H1 (cell line): ENCODE measurements at regions not wholly inside any gene's neighbourhood (a gene's known extent, or its start where the extent isn't known, plus 50 kb on each side); places are given as distances from the start of the nearest gene placed in this dataset.

Experiments used
- CTCF ChIA-PET: fragments of 300-600 bp; sonication (Branson Sonifier 250); formaldehyde crosslinking; loops from one replicate; lab custom pipeline; 2021; ENCODE audit not compliant: partially characterized antibody; lab: Charles Lee
- POLR2A ChIA-PET: fragments of 300-600 bp; sonication (Branson Sonifier 250); formaldehyde crosslinking; loops from one replicate; lab custom pipeline; 2021; ENCODE audit warnings: inconsistent platforms; ENCODE audit not compliant: partially characterized antibody; lab: Charles Lee
- DNase-seq, 2 experiments: peaks; one replicate each; pipeline versions ENCODE4 v3.0.0 to v3.0.0-alpha.2; 2010 to 2022; ENCODE audit warnings: low spot score in 2 of 2, low read depth in 1 of 2, mixed read lengths in 1 of 2
- FAIRE-seq: peaks from 2 replicates; lab custom pipeline; 2011; peaks lifted over from hg19 to GRCh38; lab: Jason Lieb, UNC
- H2AFZ ChIP-seq: 2 replicates; pipeline ENCODE4 v1.8.1; 2012; ENCODE audit warnings: low read length, inconsistent platforms
- H2AK5ac ChIP-seq: 2 replicates; pipeline ENCODE4 v1.6.1; 2013; ENCODE audit warnings: low read depth, low read length
- H2BK120ac ChIP-seq: replicated peaks from 2 replicates; pipeline ENCODE3; 2013; ENCODE audit warnings: low read depth, low read length, inconsistent platforms
- H2BK12ac ChIP-seq: 2 replicates; pipeline ENCODE4 v1.6.1; 2013; ENCODE audit warnings: low read depth, low read length
- H2BK15ac ChIP-seq: 2 replicates; pipeline ENCODE4 v1.6.1; 2013; ENCODE audit warnings: low read length
- H2BK20ac ChIP-seq: 2 replicates; pipeline ENCODE4 v1.6.1; 2013; ENCODE audit warnings: low read length
- H2BK5ac ChIP-seq: 2 replicates; pipeline ENCODE4 v1.6.1; 2013; ENCODE audit warnings: low read depth, low read length
- H3K14ac ChIP-seq: 2 replicates; pipeline ENCODE4 v1.6.1; 2013; ENCODE audit warnings: inconsistent platforms; ENCODE audit not compliant: insufficient read length
- H3K18ac ChIP-seq: 2 replicates; pipeline ENCODE4 v1.6.1; 2013; ENCODE audit warnings: low read length; ENCODE audit errors: extremely low read depth
- H3K23ac ChIP-seq: 2 replicates; pipeline ENCODE4 v1.6.1; 2013; ENCODE audit warnings: inconsistent platforms; ENCODE audit not compliant: insufficient read length
- H3K23me2 ChIP-seq: 2 replicates; pipeline ENCODE4 v1.6.1; 2013; ENCODE audit warnings: low read depth, low read length
- H3K27ac ChIP-seq: 2 replicates; pipeline ENCODE4 v1.6.1; 2011; ENCODE audit warnings: low read depth, low read length, inconsistent platforms
- H3K27me3 ChIP-seq, 4 experiments: replicated peaks in 1 of 4; 1 replicate in 1 of 4; 2 replicates in 3 of 4; pipeline versions ENCODE4 v1.6.1 to v1.8.1; 2011 to 2013; ENCODE audit warnings: low read length in 3 of 4, mild to moderate bottlenecking in 3 of 4, inconsistent platforms in 2 of 4, mixed read lengths in 2 of 4, moderate library complexity in 1 of 4; ENCODE audit not compliant: control insufficient read depth in 3 of 4, insufficient read depth in 3 of 4; ENCODE audit errors: extremely low read depth in 1 of 4
- H3K36me3 ChIP-seq, 4 experiments: 2 replicates each; pipeline versions ENCODE4 v1.6.1 to v1.8.1; 2011 to 2013; ENCODE audit warnings: mild to moderate bottlenecking in 4 of 4, low read length in 3 of 4, moderate library complexity in 2 of 4, control low read depth in 1 of 4, inconsistent platforms in 1 of 4; ENCODE audit not compliant: insufficient read depth in 4 of 4, control insufficient read depth in 2 of 4
- H3K4ac ChIP-seq: replicated peaks from 2 replicates; pipeline ENCODE3; 2013; ENCODE audit warnings: low read length, low read depth, mixed read lengths, inconsistent platforms; ENCODE audit not compliant: insufficient read length
- H3K4me1 ChIP-seq, 4 experiments: replicated peaks in 1 of 4; 1 replicate in 1 of 4; 2 replicates in 3 of 4; pipeline versions ENCODE4 v1.6.1 to v1.8.1; 2011 to 2013; ENCODE audit warnings: low read length in 3 of 4, inconsistent platforms in 2 of 4, mixed read lengths in 1 of 4; ENCODE audit not compliant: insufficient read depth in 4 of 4, control insufficient read depth in 3 of 4
- H3K4me2 ChIP-seq, 2 experiments: 2 replicates each; pipeline versions ENCODE4 v1.6.1 to v1.8.1; 2011 to 2013; ENCODE audit warnings: low read depth in 2 of 2, low read length in 2 of 2, control low read depth in 1 of 2, inconsistent platforms in 1 of 2, mild to moderate bottlenecking in 1 of 2; ENCODE audit not compliant: insufficient read depth in 1 of 2
- H3K4me3 ChIP-seq, 4 experiments: fragments of 200-600, 300-600 bp in 1 of 4; sonication (generic), shearing (Covaris generic), sonication (Bioruptor Twin) in 1 of 4; 2 replicates each; pipeline versions ENCODE4 v1.5.1 to v1.8.1; 2011 to 2016; ENCODE audit warnings: low read length in 4 of 4, low read depth in 3 of 4, control low read depth in 2 of 4, inconsistent platforms in 2 of 4, mild to moderate bottlenecking in 2 of 4, mixed read lengths in 1 of 4, moderate library complexity in 1 of 4; ENCODE audit not compliant: insufficient read depth in 2 of 4; ENCODE audit errors: extremely low read depth in 1 of 4
- H3K56ac ChIP-seq: replicated peaks from 2 replicates; pipeline ENCODE3; 2013; ENCODE audit warnings: low read depth, mild to moderate bottlenecking, mixed read lengths, low read length, inconsistent platforms; ENCODE audit not compliant: insufficient read length
- H3K79me1 ChIP-seq: 2 replicates; pipeline ENCODE4 v1.6.1; 2013; ENCODE audit warnings: low read depth, low read length, control low read depth
- H3K79me2 ChIP-seq, 2 experiments: 2 replicates each; pipeline versions ENCODE4 v1.6.1 to v1.8.1; 2012 to 2013; ENCODE audit warnings: low read length in 2 of 2, mild to moderate bottlenecking in 2 of 2, inconsistent platforms in 1 of 2; ENCODE audit not compliant: insufficient read depth in 2 of 2, control insufficient read depth in 1 of 2
- H3K9ac ChIP-seq, 4 experiments: replicated peaks in 1 of 4; 1 replicate in 1 of 4; 2 replicates in 3 of 4; pipeline versions ENCODE4 v1.6.1 to v1.8.1; 2011 to 2013; ENCODE audit warnings: low read depth in 3 of 4, low read length in 3 of 4, control low read depth in 2 of 4, mild to moderate bottlenecking in 2 of 4, moderate library complexity in 2 of 4, inconsistent platforms in 1 of 4; ENCODE audit errors: extremely low read depth in 1 of 4
- H3K9me3 ChIP-seq, 2 experiments: 2 replicates each; pipeline versions ENCODE4 v1.6.1 to v1.8.1; 2012 to 2013; ENCODE audit warnings: mild to moderate bottlenecking in 2 of 2, moderate library complexity in 2 of 2, control low read depth in 1 of 2, inconsistent platforms in 1 of 2, low read depth in 1 of 2, low read length in 1 of 2, mixed read lengths in 1 of 2; ENCODE audit not compliant: insufficient read depth in 2 of 2
- H4K20me1 ChIP-seq, 2 experiments: replicated peaks in 1 of 2; 2 replicates each; pipeline versions ENCODE3 to v1.8.1; 2011 to 2013; ENCODE audit warnings: inconsistent platforms in 2 of 2, low read length in 2 of 2, mild to moderate bottlenecking in 1 of 2; ENCODE audit not compliant: insufficient read depth in 2 of 2, control insufficient read depth in 1 of 2
- H4K5ac ChIP-seq: 2 replicates; pipeline ENCODE4 v1.6.1; 2013; ENCODE audit warnings: low read length, low read depth, mixed read lengths, inconsistent platforms; ENCODE audit not compliant: insufficient read length
- H4K8ac ChIP-seq: 2 replicates; pipeline ENCODE4 v1.8.0; 2013; ENCODE audit warnings: mild to moderate bottlenecking, moderate library complexity, low read length, inconsistent platforms; ENCODE audit not compliant: insufficient read depth; ENCODE audit errors: extremely low read depth
- H4K91ac ChIP-seq: replicated peaks from 2 replicates; pipeline ENCODE3; 2013; ENCODE audit warnings: low read length, mixed read lengths, inconsistent platforms; ENCODE audit not compliant: insufficient read length
- BCL11A ChIP-seq, 2 experiments: IDR thresholded peaks; one replicate each; pipeline ENCODE4 v1.6.1; 2011; ENCODE audit warnings: low read depth in 2 of 2, low read length in 2 of 2, mild to moderate bottlenecking in 2 of 2
- BRCA1 ChIP-seq: IDR thresholded peaks from 2 replicates; pipeline ENCODE4 v1.6.1; 2012; ENCODE audit warnings: low read depth, low read length, improper control_type of control experiment
- CBX8 ChIP-seq: fragments of 300-800, 300-1000 bp; sonication (generic); IDR thresholded peaks from 2 replicates; pipeline ENCODE4 v1.7.1; 2016; ENCODE audit warnings: low read depth, low read length, borderline replicate concordance
- CHD1 ChIP-seq: IDR thresholded peaks from 2 replicates; pipeline ENCODE4 v1.6.1; 2012; ENCODE audit warnings: low read depth, low read length, improper control_type of control experiment
- CHD2 ChIP-seq: IDR thresholded peaks from 2 replicates; pipeline ENCODE4 v1.6.1; 2012; ENCODE audit warnings: low read length, improper control_type of control experiment
- CTBP2 ChIP-seq: IDR thresholded peaks from 2 replicates; pipeline ENCODE4 v1.7.0; 2011; ENCODE audit warnings: borderline replicate concordance, mild to moderate bottlenecking, moderate library complexity, mixed read lengths, low read length; ENCODE audit not compliant: insufficient read depth, insufficient read length
- EZH2 ChIP-seq: fragments of 200-600 bp; sonication (generic); IDR thresholded peaks from 2 replicates; pipeline ENCODE4 v1.7.1; 2012; ENCODE audit warnings: low read depth, mild to moderate bottlenecking, moderate library complexity, low read length, inconsistent platforms; ENCODE audit not compliant: severe bottlenecking
- GTF2F1 ChIP-seq: IDR thresholded peaks from 2 replicates; pipeline ENCODE4 v1.6.1; 2012; ENCODE audit warnings: low read depth, low read length, improper control_type of control experiment, borderline replicate concordance
- HDAC2 ChIP-seq, 2 experiments: fragments of 300-600 bp in 1 of 2; sonication (generic) in 1 of 2; IDR thresholded peaks; 2 replicates each; pipeline ENCODE4 v1.6.1; 2011 to 2012; ENCODE audit warnings: low read depth in 2 of 2, low read length in 2 of 2, mild to moderate bottlenecking in 2 of 2, moderate library complexity in 2 of 2, borderline replicate concordance in 1 of 2, inconsistent platforms in 1 of 2
- JUND ChIP-seq: IDR thresholded peaks from 2 replicates; pipeline ENCODE4 v1.6.1; 2011; ENCODE audit warnings: mild to moderate bottlenecking, improper control_type of control experiment, low read length
- SIX5 ChIP-seq: IDR thresholded peaks from 2 replicates; pipeline ENCODE4 v1.6.1; 2011; ENCODE audit warnings: mild to moderate bottlenecking, low read depth, low read length
- TBP ChIP-seq: IDR thresholded peaks from 2 replicates; pipeline ENCODE4 v1.6.1; 2011; ENCODE audit warnings: low read depth, low read length, improper control_type of control experiment
- ZNF274 ChIP-seq: IDR thresholded peaks from 2 replicates; pipeline ENCODE4 v1.7.0; 2012; ENCODE audit warnings: low read length, borderline replicate concordance; ENCODE audit errors: extremely low read depth
- WGBS, 2 experiments: shearing (Covaris generic) in 1 of 2; methylation state at CpG; one replicate each; pipeline versions ENCODE4 v1.1.6 to v1.1.7; 2013 to 2015; ENCODE audit warnings: low lambda C conversion rate in 2 of 2, mixed read lengths in 2 of 2, inconsistent platforms in 1 of 2, low coverage in 1 of 2, missing lambda C conversion rate in 1 of 2; ENCODE audit not compliant: insufficient replicate concordance in 2 of 2, insufficient coverage in 1 of 2, insufficient read length in 1 of 2; ENCODE audit errors: extremely low coverage in 1 of 2, missing lambda C conversion rate in 1 of 2; 5-methylcytosine and 5-hydroxymethylcytosine counted together
- TF ChIP-seq, protein P1 (sequence below): IDR thresholded peaks from 2 replicates; pipeline ENCODE4 v1.6.1; 2012; ENCODE audit warnings: inconsistent platforms

DNA sequence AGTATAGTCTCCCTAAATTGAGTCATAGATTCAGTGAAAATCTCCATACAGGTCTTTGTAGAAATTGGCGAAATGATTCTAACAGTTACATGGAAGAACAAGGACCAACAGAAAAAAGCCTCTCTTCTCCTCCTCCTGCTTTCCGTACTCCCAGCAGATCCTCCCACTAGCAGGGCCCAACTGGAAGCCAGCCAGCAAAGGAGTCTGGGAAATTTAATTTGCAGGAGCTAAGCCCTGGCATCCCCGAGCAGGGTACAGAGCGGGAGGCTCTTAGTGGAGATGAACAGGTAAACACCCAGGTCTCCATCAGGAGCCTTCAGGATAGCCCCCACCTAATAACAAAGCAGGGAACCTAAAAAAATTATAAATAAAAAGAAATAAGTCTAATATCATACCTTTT is 1473.8 kb downstream of the TBC1D22A start:
- no peak overlapping the region for H2BK120ac ChIP-seq
- no peaks in the 10 kb centered on the region for H3K79me2 ChIP-seq
- no peaks in the 10 kb centered on the region for H3K36me3 ChIP-seq
- no peak overlapping the region for H3K4ac ChIP-seq
- H3K4me2 ChIP-seq = no peak overlapping the region
- peaks cover 0 to 2% (median 0%) of the 10 kb centered on the region in 4 experiments; a peak in 2 of 7 replicates for H3K27me3 ChIP-seq
- H2BK15ac ChIP-seq = no peak overlapping the region
- H4K91ac ChIP-seq = no peak overlapping the region
- no peak overlapping the region for H2BK12ac ChIP-seq
- H3K23me2 ChIP-seq = no peaks in the 10 kb centered on the region
- ChIA-PET CTCF (no interaction called here), POLR2A (no interaction called here)
- H3K4me1 ChIP-seq = peaks cover 0 to 3% (median 0%) of the 10 kb centered on the region in 4 experiments; a peak in 3 of 7 replicates
- H4K5ac ChIP-seq = no peak overlapping the region
- no peak overlapping the region for H3K4me3 ChIP-seq
- FAIRE-seq = no peak
- no peak overlapping the region for H3K9ac ChIP-seq
- no peak overlapping the region for H2BK5ac ChIP-seq
- H3K14ac ChIP-seq = no peak overlapping the region
- H2AK5ac ChIP-seq = no peak overlapping the region
- H3K56ac ChIP-seq = no peak overlapping the region
- no peaks in the 10 kb centered on the region for H3K79me1 ChIP-seq
- H2AFZ ChIP-seq = no peak overlapping the region
- 95% methylated on average over 4 of the region's 4 CpGs; no CpG with 5 or more reads in 1 of the 2 experiments for WGBS, 2 experiments
- H4K8ac ChIP-seq = no peak overlapping the region
- no peak overlapping the region for H3K27ac ChIP-seq
- H3K18ac ChIP-seq = no peak overlapping the region
- DNase-seq = peak in 1 of 2 experiments; percentile 13
- no peak overlapping the region for H2BK20ac ChIP-seq
- H3K9me3 ChIP-seq = peaks cover 2 to 3% of the 10 kb centered on the region in 2 experiments; a peak in 2 of 4 replicates
- H4K20me1 ChIP-seq = no peaks in the 10 kb centered on the region
- no peak overlapping the region for H3K23ac ChIP-seq
- TF ChIP-seq HDAC2 (IDR thresholded peaks at IDR 0.05; ENCODE audit: borderline replicate concordance in 1 of 2, low read depth in 2 of 2, low read length in 2 of 2) (no peak), TBP (no peak), CBX8 (no peak), JUND (no peak), GTF2F1 (no peak), BCL11A (IDR thresholded peaks at IDR 0.05; ENCODE audit: low read depth in 2 of 2, low read length in 2 of 2) (no peak), EZH2 (no peak), CHD2 (no peak), CTBP2 (no peak), BRCA1 (no peak), CHD1 (no peak), SIX5 (no peak), ZNF274 (no peak)
- TF ChIP-seq, protein P1, sequence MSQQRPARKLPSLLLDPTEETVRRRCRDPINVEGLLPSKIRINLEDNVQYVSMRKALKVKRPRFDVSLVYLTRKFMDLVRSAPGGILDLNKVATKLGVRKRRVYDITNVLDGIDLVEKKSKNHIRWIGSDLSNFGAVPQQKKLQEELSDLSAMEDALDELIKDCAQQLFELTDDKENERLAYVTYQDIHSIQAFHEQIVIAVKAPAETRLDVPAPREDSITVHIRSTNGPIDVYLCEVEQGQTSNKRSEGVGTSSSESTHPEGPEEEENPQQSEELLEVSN = no peak
